GM18907 (cell line): ENCODE measurements at regions not wholly inside any gene's neighbourhood (a gene's known extent, or its start where the extent isn't known, plus 50 kb on each side); places are given as distances from the start of the nearest gene placed in this dataset.

Source experiments
- ATAC-seq: cut with Tn5 transposase; IDR thresholded peaks from one replicate; pipeline ENCODE4 v1.9.1; 2021; ENCODE audit warnings: mild to moderate bottlenecking, moderate library complexity; ENCODE audit not compliant: unreplicated experiment

DNA sequence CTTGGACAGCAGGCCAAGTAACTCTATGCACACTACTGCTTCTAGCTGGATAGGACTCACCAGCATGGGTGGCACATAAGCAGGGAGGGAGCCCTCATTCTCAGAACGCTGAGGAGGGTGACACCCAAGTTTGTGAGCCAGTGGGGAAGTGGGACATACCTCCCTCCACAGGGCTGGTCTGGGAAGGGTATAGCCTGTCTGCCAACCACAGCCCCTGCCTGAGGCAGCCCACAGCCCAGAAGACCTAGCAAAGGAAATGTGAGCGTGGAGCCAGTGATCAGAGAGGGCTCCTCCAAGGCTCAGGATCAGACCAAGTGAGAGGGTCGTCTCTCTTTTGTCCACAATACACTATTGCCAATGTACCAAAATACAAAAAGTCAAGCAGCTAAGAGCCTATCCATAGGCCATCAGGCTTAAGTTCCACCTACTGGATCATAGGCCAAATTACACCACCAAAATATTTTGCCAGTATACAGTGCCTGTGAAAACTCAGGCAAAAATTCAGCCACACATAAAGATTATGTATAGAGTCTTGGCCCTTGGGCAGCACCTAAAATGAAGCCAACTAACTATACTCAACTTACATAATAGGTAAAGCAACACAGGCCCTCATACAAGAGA lies 1203.1 kb downstream of the PCDH18 start:
- no peak for ATAC-seq

DNA sequence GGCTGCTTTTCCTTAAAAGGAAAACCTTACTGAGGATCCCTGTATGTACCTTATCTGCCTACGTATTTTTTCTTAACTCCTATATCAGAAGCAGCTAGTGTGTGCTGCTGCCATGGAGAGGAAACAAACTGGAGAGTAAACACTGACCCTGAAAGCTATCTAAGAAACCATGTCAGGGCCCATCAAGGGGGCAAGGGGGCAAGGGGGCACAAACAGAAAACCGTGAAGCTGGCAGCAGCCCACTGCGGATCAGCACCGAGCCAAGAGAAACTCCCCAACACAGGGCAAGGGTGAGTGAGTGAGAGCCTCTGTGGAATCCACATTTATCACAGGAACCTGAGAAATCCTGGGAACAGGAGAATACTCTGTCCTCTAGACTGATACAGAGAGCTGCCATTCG lies 1204.2 kb downstream of the PCDH18 start:
- no peak for ATAC-seq

DNA sequence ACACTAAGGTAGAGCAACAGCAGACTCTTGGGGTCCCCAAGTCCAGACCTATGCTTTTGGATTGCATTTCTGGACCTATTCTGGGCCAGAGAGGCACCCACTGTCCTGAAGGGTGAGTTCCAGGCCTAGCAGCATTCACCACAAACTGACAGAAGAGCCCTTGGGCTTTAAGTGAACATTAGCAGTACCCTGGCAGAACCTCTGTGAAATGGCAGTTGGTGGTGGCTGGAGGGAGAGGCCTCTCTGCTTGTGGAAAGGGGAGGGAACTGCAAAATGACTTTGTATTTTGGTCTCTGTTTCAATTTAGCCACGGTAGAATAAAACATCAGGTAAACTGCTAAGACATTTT lies 1211.9 kb downstream of the PCDH18 start:
- no peak for ATAC-seq

DNA sequence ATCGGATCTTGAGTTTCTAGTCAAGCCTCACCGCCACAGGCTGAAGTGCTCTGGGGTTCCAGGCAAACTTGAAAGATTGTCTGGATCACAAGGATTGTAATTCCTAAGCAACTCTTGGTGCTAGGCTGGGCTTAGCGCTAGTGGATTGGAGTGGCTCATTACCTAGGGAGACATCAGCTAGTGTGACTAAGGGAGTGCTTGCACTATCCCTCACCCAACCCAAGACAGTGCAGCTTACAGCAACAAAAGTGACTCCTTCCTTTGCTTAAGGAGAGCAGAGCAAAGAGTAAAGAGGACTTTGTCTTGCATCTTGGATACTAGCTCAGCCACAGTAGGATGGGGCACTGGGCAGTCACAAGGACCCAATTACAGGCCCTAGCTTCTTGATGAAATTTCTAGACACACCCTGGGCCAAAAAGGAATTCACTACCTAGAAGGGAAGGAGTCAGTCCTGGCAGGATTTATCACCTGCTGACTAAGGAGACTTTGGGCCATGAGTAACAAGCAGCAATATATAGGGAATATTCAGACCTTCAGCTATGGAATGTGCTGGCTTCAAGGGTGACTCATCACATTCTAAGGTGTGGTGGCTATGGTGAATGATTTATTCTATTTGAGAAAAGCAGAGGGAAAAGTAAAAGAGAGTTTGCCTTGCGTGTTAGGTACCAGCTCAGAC lies 1212.4 kb downstream of the PCDH18 start:
- no peak for ATAC-seq

DNA sequence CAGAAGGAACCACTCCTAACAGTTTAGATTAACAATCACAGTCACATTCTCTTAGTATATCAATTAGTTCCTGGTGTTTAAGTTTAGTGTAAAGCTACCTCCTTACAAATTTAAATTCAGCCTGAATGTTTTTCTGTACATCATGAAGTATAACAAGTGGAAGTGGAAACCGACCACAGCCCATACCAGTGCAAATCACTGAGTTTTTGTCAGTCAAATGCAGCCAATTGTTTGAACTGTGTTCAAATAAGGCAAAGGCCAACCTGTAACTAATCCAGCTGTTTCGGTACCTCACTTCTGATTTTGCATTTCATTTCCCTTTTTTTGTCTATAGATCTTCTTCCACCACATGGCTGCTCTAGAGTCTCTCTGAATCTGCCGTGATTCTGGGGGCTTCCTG lies 1215.3 kb downstream of the PCDH18 start:
- no peak for ATAC-seq

DNA sequence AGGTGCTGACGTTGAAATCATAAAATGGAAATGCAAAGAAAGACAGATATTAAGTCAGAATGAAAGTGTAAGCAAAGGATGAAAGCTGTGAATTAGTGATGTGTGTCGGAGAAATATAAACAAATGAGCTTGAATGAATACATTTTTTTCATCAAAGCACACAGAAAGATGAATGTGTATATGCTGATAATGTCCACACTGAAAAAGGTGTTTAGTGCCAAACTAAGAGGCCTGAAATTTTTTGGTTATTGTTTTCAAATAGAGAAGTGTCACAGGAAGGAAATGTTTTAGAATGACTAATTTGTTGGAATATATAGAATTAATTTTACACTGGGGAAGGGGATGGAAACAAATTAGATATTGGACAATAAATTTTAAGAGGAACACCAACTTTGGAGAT lies 1217.6 kb downstream of the PCDH18 start:
- no peak for ATAC-seq

DNA sequence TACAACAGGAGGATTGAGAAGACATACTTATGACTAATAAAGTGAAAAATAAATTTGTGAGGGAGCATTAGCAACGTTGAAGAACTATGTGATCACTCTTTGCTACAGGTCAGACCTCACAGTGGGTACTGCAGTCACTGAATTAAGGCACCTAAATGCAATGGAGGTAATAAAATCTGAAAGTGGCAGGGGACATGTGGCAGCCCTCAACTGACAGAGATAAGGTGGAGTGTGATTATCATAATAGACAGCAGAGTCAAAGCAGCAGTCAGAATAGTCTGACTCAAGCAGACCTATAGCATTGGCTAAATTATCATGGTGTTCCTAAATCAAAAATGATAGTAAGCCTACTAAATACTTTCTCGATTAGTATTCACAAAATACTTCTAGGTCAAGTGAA lies 1220.5 kb downstream of the PCDH18 start:
- no peak for ATAC-seq

DNA sequence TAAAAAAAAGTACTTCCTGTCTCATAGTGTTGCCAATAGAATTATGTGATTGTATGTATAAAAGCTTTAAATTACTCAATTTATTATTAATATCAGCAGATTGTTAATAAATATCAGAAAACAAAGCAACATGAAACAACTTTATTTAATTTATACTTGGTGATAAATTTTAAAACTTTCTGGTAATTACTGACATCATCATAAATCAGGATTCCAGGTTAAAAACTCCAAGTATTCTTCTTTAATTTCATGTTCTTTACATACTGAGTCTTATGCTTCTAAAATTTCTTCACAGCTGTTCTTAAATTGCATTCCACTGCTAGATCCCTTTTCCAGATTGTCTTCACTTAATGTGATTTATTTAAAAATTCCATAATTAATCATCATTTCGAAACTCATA lies 1224.5 kb downstream of the PCDH18 start:
- no peak for ATAC-seq

DNA sequence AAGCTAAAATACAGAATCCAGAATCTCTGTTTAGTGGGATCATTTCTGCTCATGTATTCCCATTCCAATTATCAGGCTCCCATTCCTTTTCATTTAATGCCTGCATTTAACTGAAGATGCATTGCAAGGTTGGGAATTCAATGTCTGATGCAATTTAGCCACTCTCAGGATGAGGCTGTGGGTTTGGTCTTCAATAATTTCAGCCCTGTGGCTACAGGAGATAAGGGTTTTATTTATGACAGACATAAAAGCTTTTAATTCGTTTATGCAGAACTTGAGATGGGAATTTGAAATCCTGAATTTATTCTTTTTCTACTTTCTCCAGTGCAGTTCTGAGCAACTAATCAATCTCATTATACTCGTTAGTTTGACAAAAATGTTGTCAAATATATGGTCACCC lies 1225.9 kb downstream of the PCDH18 start:
- ATAC-seq: no peak

DNA sequence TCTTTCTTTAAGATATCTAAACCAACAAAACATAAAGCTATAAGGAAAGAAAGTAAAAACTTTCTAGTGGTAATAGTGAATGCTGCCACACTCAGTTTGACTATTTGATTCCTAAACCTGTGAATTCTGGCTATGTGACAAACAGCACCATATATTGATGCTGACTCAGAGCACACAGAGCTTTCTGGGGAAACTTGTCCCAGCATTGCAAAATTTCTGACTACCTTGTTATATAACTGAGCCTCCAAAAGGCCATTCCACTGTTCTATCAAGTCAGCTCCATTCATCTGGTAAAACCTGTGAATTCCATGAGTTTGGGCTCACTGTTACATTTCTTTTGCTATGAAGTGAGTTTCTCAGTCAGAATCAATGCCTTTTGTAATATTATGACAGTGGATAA lies 1229.7 kb downstream of the PCDH18 start:
- no peak for ATAC-seq

DNA sequence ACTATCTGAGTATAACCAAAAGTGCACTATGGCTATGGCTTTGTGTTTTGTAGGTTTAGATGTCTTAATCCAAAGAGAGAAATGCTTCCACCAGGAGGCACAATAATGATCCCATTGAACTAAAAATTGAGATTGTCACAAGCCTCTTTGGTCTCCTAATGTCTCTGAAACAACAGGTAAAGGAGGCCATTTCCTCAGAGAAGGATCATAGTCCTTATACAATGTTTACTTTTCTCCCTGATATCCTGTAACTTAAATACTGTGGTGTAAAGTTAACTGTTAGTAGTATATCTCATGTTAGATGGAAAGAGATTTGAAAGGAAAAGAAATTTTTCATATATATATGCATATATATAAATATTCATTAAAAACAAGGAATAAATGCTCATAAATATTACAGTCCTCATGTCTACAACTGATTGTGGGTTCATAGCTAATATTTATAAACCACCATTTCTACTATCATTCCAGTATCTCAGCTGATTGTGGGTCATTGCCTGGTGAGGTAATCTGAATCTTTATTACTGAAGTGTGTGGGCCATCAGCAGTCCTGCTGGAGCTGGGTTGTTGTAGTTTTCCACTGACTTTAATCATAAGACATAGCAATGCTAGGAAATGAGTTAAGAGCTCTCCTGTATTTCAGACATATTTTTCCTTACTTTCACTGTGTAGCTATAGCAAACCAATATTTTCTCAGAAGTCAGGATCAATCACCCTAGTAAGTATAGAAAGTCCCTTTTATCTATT lies 1230.4 kb downstream of the PCDH18 start:
- no peak for ATAC-seq

DNA sequence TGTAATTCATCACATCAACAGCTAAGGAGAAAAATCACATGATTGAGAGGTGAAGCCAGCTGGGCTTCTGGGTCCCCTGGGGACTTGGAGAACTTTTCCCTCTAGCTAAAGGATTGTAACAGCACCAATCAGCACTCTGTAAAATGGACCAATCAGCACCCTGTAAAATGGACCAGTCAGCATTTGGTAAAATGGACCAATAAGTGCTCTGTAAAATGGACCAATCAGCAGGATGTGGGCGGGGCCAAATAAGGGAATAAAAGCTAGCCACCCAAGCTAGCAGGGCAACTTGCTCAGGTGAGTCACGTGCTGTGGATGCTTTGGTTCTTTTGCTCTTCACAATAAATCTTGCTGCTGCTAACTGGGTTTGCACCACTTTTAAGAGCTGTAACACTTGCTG lies 1248.3 kb downstream of the PCDH18 start:
- no peak for ATAC-seq

DNA sequence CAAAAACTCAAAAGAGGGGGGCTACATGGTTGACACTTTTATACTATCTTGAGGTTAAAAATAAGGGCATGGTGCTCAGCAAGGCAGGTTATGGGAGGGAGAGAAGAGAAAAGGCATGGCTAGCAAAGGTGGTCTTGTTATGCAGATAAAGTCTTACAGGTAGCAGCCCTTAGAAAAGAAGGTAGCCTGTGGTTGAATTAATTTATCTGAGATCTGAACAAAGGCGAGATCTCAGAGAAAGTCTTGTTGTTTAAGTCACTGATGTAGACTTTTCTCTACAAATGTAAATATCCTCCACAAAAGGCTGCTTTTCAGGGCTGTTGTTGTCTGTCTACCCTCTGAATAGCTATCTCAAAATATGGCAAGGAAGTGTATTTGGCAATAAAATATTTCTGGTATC lies 1250.4 kb downstream of the PCDH18 start:
- ATAC-seq: no peak

DNA sequence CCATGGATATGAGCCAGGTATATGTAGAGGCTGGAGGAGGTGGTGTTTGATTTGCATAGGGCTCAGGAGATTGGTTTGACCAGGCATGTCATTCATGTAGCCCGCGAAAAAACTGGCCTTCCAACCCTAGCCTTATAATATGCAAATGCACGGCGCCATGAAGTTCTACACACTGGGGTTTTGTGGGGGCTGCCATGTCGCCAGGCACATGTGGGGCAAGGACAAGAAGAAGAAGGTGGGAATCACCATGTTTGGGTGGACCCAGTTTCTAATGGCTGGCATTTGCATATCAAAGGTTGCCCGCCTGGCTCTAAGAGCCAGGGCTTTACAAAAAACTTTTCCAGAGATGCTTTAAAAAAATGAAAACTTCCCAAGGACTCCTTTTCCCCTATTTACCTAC lies 1251.0 kb downstream of the PCDH18 start:
- no peak for ATAC-seq

DNA sequence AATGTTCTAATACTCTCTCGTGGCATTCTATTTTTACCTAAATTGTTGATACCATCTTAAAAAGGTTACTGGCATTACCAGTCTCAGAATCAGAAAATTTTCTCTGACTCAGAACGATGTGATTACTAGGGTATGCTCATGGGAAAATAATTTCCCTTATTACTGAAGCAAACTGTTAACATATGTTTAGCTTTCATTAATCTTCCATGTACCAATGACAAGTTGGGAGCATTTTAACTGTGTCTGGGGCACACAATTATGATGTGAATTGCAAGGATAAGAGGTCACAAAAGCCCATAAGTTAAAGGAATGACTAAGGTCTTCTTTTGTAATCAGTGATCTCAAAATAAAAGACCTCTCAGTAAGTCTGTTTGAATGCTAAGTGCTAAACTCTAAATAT lies 1254.6 kb downstream of the PCDH18 start:
- no peak for ATAC-seq

DNA sequence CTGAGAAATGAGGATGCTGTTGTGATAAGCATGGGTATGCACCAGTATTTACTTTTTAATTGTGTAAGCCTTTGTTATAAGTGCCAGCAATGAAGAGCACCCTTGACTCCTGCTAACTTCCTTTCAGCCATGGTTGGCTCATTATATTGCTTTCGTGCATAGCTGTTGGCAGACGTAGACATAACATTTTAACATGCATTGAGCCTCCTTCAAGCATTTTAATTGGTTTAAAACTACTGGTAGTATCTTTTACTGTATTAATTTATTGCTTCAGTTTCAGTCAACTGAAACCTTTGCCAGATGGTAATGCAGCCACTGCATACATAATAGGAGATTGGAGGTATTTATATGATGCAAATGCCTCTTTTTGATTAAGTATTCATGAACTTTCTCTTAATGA lies 1285.4 kb downstream of the PCDH18 start:
- ATAC-seq: no peak

DNA sequence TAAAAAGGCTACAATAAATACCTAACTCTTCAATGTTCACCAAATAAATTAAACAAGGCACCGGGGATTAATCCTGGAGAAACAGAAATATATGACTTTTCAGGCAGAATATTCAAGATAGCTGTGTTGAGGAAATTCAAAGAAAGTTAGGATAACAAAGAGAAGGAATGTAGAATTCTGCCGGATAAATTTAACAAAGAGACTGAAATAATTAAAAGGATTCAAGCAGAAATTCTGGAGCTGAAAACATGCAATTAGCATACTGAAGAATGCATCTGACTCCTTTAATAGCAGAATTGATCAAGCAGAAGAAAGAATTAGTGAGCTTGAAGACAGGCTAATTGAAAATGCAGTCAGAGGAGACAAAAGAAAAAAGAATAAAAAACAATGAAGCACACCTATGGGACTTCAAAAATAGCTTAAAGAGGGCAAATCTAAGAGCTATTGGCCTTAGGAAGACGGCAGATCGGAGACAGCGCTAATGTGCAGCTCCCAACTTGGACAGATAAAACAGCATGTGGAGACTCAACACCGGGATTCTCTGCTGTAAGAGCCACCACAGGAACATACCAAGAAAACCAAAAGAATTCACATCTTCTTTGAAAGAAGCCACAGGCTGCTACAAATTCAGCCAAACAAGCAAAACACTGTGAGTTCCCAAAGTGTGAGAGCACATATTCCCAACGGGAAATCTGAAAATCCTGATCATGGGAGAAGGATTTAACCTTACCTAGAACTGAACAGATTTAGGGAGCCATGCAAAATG lies 1290.9 kb downstream of the PCDH18 start:
- no peak for ATAC-seq

DNA sequence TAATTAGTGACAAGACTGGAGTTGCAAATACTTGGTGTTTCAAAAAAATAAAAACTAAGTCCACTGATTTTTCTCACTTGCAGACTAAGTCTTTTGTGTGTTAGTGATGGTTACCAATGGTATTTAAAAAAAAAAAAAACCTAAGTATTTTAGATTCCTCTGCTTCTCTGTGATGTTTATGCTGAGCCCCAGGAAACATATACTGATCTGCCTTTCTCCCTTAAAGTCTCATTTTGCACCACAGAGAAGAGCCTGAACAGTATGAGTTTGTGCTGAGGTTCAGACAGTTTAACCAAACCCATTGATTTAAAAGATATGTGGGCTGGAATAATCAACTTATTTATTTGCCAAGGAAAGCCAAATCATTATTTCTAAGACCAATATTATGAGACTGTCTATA lies 1305.0 kb downstream of the PCDH18 start:
- ATAC-seq: no peak

DNA sequence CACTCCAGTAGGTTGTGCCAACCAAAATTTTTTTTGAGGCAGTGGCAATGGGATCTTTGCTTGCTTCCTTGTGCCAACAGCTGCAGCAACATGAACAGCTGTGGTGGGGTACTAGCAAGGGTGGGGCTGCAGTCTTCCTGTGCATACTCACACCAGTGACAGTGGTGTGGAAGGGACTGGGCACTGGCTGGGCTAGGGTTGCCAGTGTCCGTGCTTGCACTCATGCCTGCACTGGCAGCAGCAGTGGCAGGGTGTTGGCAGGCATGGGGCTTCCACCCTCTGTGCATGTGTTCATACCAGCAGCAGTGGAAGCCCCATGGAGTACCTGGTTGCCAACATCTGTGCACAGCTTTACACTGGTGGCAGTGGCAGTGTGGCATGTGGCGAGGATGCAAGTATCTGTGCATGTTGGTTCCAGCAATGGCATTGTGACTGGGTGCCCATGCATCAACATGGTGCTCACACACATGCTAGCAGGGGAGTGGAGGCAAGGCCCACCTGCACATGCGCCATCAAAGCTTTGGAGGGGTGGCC lies 1312.6 kb downstream of the PCDH18 start:
- no peak for ATAC-seq

DNA sequence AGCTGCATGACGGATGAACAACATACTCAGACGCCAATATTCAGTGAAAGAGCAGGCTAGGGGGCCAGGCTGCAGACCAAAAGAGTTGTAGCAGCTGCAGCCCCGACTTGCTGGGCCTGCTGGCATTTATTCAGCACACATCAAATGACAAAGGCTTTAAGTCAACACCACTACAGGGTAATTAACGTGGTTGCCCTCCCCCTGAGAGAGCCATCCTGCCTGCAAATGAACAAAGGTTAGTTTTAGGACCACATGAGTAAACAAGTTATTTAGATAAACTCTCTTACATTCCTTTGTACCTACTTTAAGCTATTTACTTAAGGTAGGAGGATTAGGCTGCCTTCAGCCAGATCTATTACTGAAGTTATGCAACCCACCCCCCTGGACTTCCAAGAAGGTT lies 1329.1 kb downstream of the PCDH18 start:
- ATAC-seq: no peak

DNA sequence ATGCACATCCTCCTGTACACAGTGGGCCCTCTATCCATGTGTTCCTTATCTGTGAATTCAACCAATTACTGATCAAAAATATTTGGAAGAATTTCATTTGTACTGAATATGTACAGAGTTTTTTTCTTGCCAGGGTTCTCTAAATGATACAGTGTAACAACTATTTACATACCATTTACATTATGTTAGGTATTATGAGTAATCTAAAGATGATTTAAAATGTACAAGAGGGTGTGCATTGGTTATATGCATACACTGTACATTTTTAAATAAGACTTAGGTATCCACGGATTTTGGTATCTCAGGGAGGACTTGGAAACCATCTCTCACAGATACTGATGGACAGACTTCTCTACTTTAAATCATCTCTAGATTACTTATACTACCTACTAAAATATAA lies 1333.9 kb downstream of the PCDH18 start:
- no peak for ATAC-seq
